SK-N-SH (cell line): ENCODE measurements at regions not wholly inside any gene's neighbourhood (a gene's known extent, or its start where the extent isn't known, plus 50 kb on each side); places are given as distances from the start of the nearest gene placed in this dataset.

Experiments used
- CTCF ChIA-PET: fragments of 300-600, 350-600 bp; formaldehyde crosslinking; extraction: SDS; loops from one replicate; lab custom pipeline; 2021; lab: Yijun Ruan, JAX
- POLR2A ChIA-PET: fragments of 350-600 bp; sonication (Branson Sonifier 250); formaldehyde crosslinking; extraction: SDS; loops from one replicate; lab custom pipeline; 2020; ENCODE audit warnings: antibody characterized with exemption, inconsistent platforms; lab: Yijun Ruan, JAX
- DNase-seq: peaks from one replicate; pipeline ENCODE4 v3.0.0; 2012
- H2AFZ ChIP-seq: fragments of 200-600 bp; sonication (generic); 2 replicates; pipeline ENCODE4 v1.8.1; 2016; ENCODE audit warnings: antibody characterized with exemption, mild to moderate bottlenecking, low read depth
- H3F3A ChIP-seq: fragments of 200-600 bp; sonication (generic); replicated peaks from 2 replicates; pipeline ENCODE3; 2016; ENCODE audit warnings: antibody characterized with exemption, mild to moderate bottlenecking; ENCODE audit not compliant: insufficient read depth
- H3K27ac ChIP-seq, 2 experiments: fragments of 200-500 bp in 1 of 2; fragments of 200-600 bp in 1 of 2; sonication (Bioruptor generic) in 1 of 2; sonication (generic), shearing (Covaris generic) in 1 of 2; 2 replicates each; pipeline versions ENCODE4 v1.5.1 to v1.6.1; 2014 to 2016; ENCODE audit warnings: low read depth in 2 of 2, inconsistent platforms in 1 of 2, low read length in 1 of 2, mild to moderate bottlenecking in 1 of 2, mixed read lengths in 1 of 2
- H3K27me3 ChIP-seq: fragments of 200-600 bp; sonication (generic), shearing (Covaris generic); 2 replicates; pipeline ENCODE4 v1.6.1; 2016; ENCODE audit warnings: mixed run types; ENCODE audit not compliant: insufficient read depth
- H3K36me3 ChIP-seq, 2 experiments: fragments of 200-500 bp in 1 of 2; fragments of 200-600 bp in 1 of 2; sonication (Bioruptor generic) in 1 of 2; sonication (generic) in 1 of 2; replicated peaks in 1 of 2; 2 replicates each; pipeline versions ENCODE3 to v1.5.1; 2014 to 2016; ENCODE audit warnings: low read length in 1 of 2, mild to moderate bottlenecking in 1 of 2; ENCODE audit not compliant: insufficient read depth in 2 of 2, control insufficient read depth in 1 of 2
- H3K4me1 ChIP-seq, 2 experiments: fragments of 200-500 bp in 1 of 2; fragments of 200-600 bp in 1 of 2; sonication (Bioruptor generic) in 1 of 2; sonication (generic), shearing (Covaris generic) in 1 of 2; 2 replicates each; pipeline versions ENCODE4 v1.5.1 to v1.6.1; 2014 to 2016; ENCODE audit warnings: low read depth in 1 of 2, low read length in 1 of 2, mixed run types in 1 of 2; ENCODE audit not compliant: insufficient read depth in 2 of 2, control insufficient read depth in 1 of 2
- H3K4me2 ChIP-seq: fragments of 200-600 bp; sonication (generic), shearing (Covaris generic); 2 replicates; pipeline ENCODE4 v1.6.1; 2017; ENCODE audit warnings: mixed run types
- H3K4me3 ChIP-seq, 2 experiments: fragments of 200-500 bp in 1 of 2; fragments of 200-600 bp in 1 of 2; sonication (Bioruptor generic) in 1 of 2; sonication (generic), shearing (Covaris generic) in 1 of 2; 2 replicates each; pipeline versions ENCODE4 v1.5.1 to v1.8.1; 2014 to 2016; ENCODE audit warnings: low read depth in 2 of 2, inconsistent platforms in 1 of 2, low read length in 1 of 2, mild to moderate bottlenecking in 1 of 2, mixed read lengths in 1 of 2, moderate library complexity in 1 of 2
- H3K79me2 ChIP-seq: fragments of 200-600 bp; sonication (generic); 2 replicates; pipeline ENCODE4 v1.8.1; 2017; ENCODE audit warnings: mild to moderate bottlenecking; ENCODE audit not compliant: insufficient read depth
- H3K9ac ChIP-seq: fragments of 200-600 bp; sonication (generic); 2 replicates; pipeline ENCODE4 v1.6.1; 2017; ENCODE audit warnings: mixed run types
- H3K9me2 ChIP-seq: fragments of 200-600 bp; sonication (generic); 2 replicates; pipeline ENCODE4 v1.6.1; 2017; ENCODE audit warnings: mixed run types
- H3K9me3 ChIP-seq: fragments of 200-600 bp; sonication (generic); 2 replicates; pipeline ENCODE4 v1.6.1; 2017; ENCODE audit warnings: mixed run types, mild to moderate bottlenecking, moderate library complexity
- H4K20me1 ChIP-seq: fragments of 200-600 bp; sonication (generic); 2 replicates; pipeline ENCODE4 v1.6.1; 2017; ENCODE audit warnings: mild to moderate bottlenecking, mixed run types; ENCODE audit not compliant: insufficient read depth
- CHD2 ChIP-seq: fragments of 150-350 bp; IDR thresholded peaks from 2 replicates; pipeline ENCODE4 v1.6.1; 2018; ENCODE audit warnings: low read length; ENCODE audit not compliant: partially characterized antibody
- CTCF ChIP-seq: fragments of 200-600 bp; sonication (generic); IDR thresholded peaks from 2 replicates; pipeline ENCODE4 v1.6.1; 2017; ENCODE audit warnings: antibody characterized with exemption, mild to moderate bottlenecking, moderate library complexity
- EP300 ChIP-seq, 2 experiments: IDR thresholded peaks; 2 replicates each; pipeline versions ENCODE4 v1.4.0 to v1.6.1; 2012; ENCODE audit warnings: borderline replicate concordance in 1 of 2, low read depth in 1 of 2, low read length in 1 of 2
- EZH2phosphoT487 ChIP-seq: fragments of 200-600 bp; sonication (generic); IDR thresholded peaks from 2 replicates; pipeline ENCODE4 v1.6.1; 2017; ENCODE audit warnings: low read depth, mixed run types, mild to moderate bottlenecking, antibody characterized with exemption, moderate library complexity, borderline replicate concordance
- FOXJ3 ChIP-seq: sonication (generic); formaldehyde crosslinking; IDR thresholded peaks from 2 replicates; pipeline ENCODE4 v1.5.1; 2020; ENCODE audit warnings: mild to moderate bottlenecking, missing genetic modification reagents
- FOXM1 ChIP-seq: IDR thresholded peaks from 2 replicates; pipeline ENCODE4 v1.4.0; 2012; ENCODE audit warnings: low read depth, mild to moderate bottlenecking
- GABPA ChIP-seq: IDR thresholded peaks from 2 replicates; pipeline ENCODE4 v1.4.0; 2012; ENCODE audit warnings: low read depth, mild to moderate bottlenecking
- GATA2 ChIP-seq: sonication (generic); formaldehyde crosslinking; IDR thresholded peaks from 2 replicates; pipeline ENCODE4 v1.5.0; 2020; ENCODE audit warnings: mild to moderate bottlenecking, missing genetic modification reagents
- MXI1 ChIP-seq: IDR thresholded peaks from 2 replicates; pipeline ENCODE4 v1.6.1; 2012; ENCODE audit warnings: mild to moderate bottlenecking, low read depth, low read length, improper control_type of control experiment
- RAD21 ChIP-seq: IDR thresholded peaks from 2 replicates; pipeline ENCODE4 v1.6.1; 2012; ENCODE audit warnings: mild to moderate bottlenecking, low read length
- RCOR1 ChIP-seq: fragments of 150-350 bp; IDR thresholded peaks from 2 replicates; pipeline ENCODE4 v1.6.1; 2017; ENCODE audit warnings: antibody characterized with exemption, low read length
- REST ChIP-seq: IDR thresholded peaks from 2 replicates; pipeline ENCODE4 v1.6.1; 2012; ENCODE audit warnings: mild to moderate bottlenecking, low read depth, low read length, moderate library complexity
- RFX5 ChIP-seq: IDR thresholded peaks from 2 replicates; pipeline ENCODE4 v1.6.1; 2012; ENCODE audit warnings: mild to moderate bottlenecking, improper control_type of control experiment, low read length
- SMC3 ChIP-seq: IDR thresholded peaks from 2 replicates; pipeline ENCODE4 v1.6.1; 2012; ENCODE audit warnings: low read depth, low read length, improper control_type of control experiment
- TCF12 ChIP-seq: IDR thresholded peaks from 2 replicates; pipeline ENCODE4 v1.4.0; 2012
- TEAD4 ChIP-seq: IDR thresholded peaks from 2 replicates; pipeline ENCODE4 v1.4.0; 2012; ENCODE audit warnings: mild to moderate bottlenecking, borderline replicate concordance; ENCODE audit not compliant: insufficient read depth
- USF2 ChIP-seq: fragments of 150-350 bp; IDR thresholded peaks from 2 replicates; pipeline ENCODE4 v1.6.1; 2017; ENCODE audit warnings: antibody characterized with exemption, low read length, low read depth, borderline replicate concordance
- YY1 ChIP-seq: IDR thresholded peaks from 2 replicates; pipeline ENCODE4 v1.4.0; 2012; ENCODE audit warnings: low read depth, mild to moderate bottlenecking
- WGBS: methylation state at CpG from one replicate; pipeline ENCODE4 v1.1.6; 2017; ENCODE audit warnings: low lambda C conversion rate; 5-methylcytosine and 5-hydroxymethylcytosine counted together

GRCh38 chr6:140002396-140003022, 628.1 kb upstream of the CITED2 start:
- Histone ChIP-seq H3F3A (peaks cover 26% of the 10 kb centered on the region), H2AFZ (peak overlapping the region; percentile 59; the same call in 1 of the 2 replicates), H3K27me3 (no peaks in the 10 kb centered on the region), H4K20me1 (no peaks in the 10 kb centered on the region), H3K9ac (peak overlapping the region; percentile 20; the same call in 1 of the 2 replicates), H3K4me3 (no peak overlapping the region), H3K4me1 (peaks cover 21 to 28% of the 10 kb centered on the region in 2 experiments; a peak in 3 of 4 replicates), H3K4me2 (peak overlapping the region; percentile 47; the same call in 1 of the 2 replicates), H3K9me2 (no peaks in the 10 kb centered on the region), H3K9me3 (no peaks in the 10 kb centered on the region), H3K27ac (peak overlapping the region; percentile 80 to 93; a peak in 3 of 4 replicates), H3K36me3 (peaks cover 0 to 6% of the 10 kb centered on the region in 2 experiments), H3K79me2 (no peaks in the 10 kb centered on the region)
- 19% methylated on average over 4 of the region's 4 CpGs for WGBS
- peak; percentile 55 for DNase-seq
- POLR2A ChIA-PET = no interaction called here
- CTCF ChIA-PET = interaction anchor here (0.8 kb wide), 1 partner anchor 19 kb away, joined by 3 read pairs; no protein-coding TSS in a partner anchor
- peak; percentile 91 for TF ChIP-seq RCOR1
- no peak for TF ChIP-seq GATA2
- TF ChIP-seq CHD2 = peak; percentile 32
- TF ChIP-seq YY1 = no peak
- TF ChIP-seq TCF12 = peak; percentile 75
- TF ChIP-seq EP300 (IDR thresholded peaks at IDR 0.05; ENCODE audit: borderline replicate concordance in 1 of 2, low read depth in 1 of 2, low read length in 1 of 2) = peak in 1 of 2 experiments; percentile 77; a peak in 2 of 4 replicates
- no peak for TF ChIP-seq SMC3

GRCh38 chr6:140001821-140002341, 627.4 kb upstream of the CITED2 start:
- H3K27me3 ChIP-seq = no peaks in the 10 kb centered on the region
- H2AFZ ChIP-seq = peak overlapping the region; percentile 42
- CTCF ChIA-PET = no interaction called here
- WGBS = 7% methylated on average over 5 of the region's 5 CpGs
- H3K36me3 ChIP-seq = peaks cover 0 to 6% of the 10 kb centered on the region in 2 experiments
- H3K79me2 ChIP-seq = no peaks in the 10 kb centered on the region
- H3K9me2 ChIP-seq = no peaks in the 10 kb centered on the region
- H3K4me1 ChIP-seq = peaks cover 21 to 28% of the 10 kb centered on the region in 2 experiments; a peak in 3 of 4 replicates
- H3F3A ChIP-seq = peaks cover 26% of the 10 kb centered on the region
- no peaks in the 10 kb centered on the region for H4K20me1 ChIP-seq
- H3K9me3 ChIP-seq = no peaks in the 10 kb centered on the region
- H3K27ac ChIP-seq = peak overlapping the region; percentile 80 to 93
- peak overlapping the region; percentile 47; the same call in 1 of the 2 replicates for H3K4me2 ChIP-seq
- no peak overlapping the region for H3K4me3 ChIP-seq
- POLR2A ChIA-PET = no interaction called here
- peak; percentile 23 for DNase-seq
- H3K9ac ChIP-seq = peak overlapping the region; percentile 20; the same call in 1 of the 2 replicates
- TF ChIP-seq EP300 (IDR thresholded peaks at IDR 0.05; ENCODE audit: borderline replicate concordance in 1 of 2, low read depth in 1 of 2, low read length in 1 of 2) (peak in 1 of 2 experiments; percentile 85; a peak in 2 of 4 replicates), YY1 (no peak), CTCF (no peak), CHD2 (no peak), REST (no peak), EZH2phosphoT487 (no peak), GABPA (no peak), RAD21 (no peak), USF2 (no peak), MXI1 (no peak), RFX5 (no peak), TCF12 (peak; percentile 80), FOXJ3 (no peak), TEAD4 (peak; percentile 60; the same call in 1 of the 2 replicates), GATA2 (no peak), FOXM1 (peak; percentile 53; the same call in 1 of the 2 replicates)
